ENCODE measurements at regions not wholly inside any gene's neighbourhood (a gene's known extent, or its start where the extent isn't known, plus 50 kb on each side); places are given as distances from the start of the nearest gene placed in this dataset.

DNA sequence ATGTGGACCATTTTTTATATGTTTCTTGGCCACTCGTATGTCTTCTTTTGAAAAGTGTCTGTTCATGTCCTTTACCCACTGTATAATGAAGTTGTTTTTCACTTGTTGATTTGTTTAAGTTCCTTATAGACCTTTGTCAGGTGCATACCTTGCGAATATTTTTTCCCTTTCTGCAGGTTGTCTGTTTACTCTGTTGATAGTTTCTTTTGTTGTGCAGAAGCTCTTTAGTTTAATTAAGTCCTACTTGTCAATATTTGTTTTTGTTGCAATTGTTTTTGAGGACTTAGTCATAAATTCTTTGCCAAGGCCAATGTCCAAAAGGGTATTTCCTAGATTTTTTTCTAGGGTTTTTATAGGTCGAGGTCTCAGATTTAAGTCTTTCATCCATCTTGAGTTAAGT, 66.2 kb downstream of the UNC5CL start:
- no peak for TF ChIP-seq MTA1 (CRISPR knock-in tag; IDR thresholded peaks at IDR 0.05; ENCODE audit: borderline replicate concordance)
- TF ChIP-seq, protein P1, sequence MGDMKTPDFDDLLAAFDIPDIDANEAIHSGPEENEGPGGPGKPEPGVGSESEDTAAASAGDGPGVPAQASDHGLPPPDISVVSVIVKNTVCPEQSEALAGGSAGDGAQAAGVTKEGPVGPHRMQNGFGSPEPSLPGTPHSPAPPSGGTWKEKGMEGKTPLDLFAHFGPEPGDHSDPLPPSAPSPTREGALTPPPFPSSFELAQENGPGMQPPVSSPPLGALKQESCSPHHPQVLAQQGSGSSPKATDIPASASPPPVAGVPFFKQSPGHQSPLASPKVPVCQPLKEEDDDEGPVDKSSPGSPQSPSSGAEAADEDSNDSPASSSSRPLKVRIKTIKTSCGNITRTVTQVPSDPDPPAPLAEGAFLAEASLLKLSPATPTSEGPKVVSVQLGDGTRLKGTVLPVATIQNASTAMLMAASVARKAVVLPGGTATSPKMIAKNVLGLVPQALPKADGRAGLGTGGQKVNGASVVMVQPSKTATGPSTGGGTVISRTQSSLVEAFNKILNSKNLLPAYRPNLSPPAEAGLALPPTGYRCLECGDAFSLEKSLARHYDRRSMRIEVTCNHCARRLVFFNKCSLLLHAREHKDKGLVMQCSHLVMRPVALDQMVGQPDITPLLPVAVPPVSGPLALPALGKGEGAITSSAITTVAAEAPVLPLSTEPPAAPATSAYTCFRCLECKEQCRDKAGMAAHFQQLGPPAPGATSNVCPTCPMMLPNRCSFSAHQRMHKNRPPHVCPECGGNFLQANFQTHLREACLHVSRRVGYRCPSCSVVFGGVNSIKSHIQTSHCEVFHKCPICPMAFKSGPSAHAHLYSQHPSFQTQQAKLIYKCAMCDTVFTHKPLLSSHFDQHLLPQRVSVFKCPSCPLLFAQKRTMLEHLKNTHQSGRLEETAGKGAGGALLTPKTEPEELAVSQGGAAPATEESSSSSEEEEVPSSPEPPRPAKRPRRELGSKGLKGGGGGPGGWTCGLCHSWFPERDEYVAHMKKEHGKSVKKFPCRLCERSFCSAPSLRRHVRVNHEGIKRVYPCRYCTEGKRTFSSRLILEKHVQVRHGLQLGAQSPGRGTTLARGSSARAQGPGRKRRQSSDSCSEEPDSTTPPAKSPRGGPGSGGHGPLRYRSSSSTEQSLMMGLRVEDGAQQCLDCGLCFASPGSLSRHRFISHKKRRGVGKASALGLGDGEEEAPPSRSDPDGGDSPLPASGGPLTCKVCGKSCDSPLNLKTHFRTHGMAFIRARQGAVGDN (CRISPR knock-in tag; IDR thresholded peaks at IDR 0.05): no peak
- TF ChIP-seq, protein P2, sequence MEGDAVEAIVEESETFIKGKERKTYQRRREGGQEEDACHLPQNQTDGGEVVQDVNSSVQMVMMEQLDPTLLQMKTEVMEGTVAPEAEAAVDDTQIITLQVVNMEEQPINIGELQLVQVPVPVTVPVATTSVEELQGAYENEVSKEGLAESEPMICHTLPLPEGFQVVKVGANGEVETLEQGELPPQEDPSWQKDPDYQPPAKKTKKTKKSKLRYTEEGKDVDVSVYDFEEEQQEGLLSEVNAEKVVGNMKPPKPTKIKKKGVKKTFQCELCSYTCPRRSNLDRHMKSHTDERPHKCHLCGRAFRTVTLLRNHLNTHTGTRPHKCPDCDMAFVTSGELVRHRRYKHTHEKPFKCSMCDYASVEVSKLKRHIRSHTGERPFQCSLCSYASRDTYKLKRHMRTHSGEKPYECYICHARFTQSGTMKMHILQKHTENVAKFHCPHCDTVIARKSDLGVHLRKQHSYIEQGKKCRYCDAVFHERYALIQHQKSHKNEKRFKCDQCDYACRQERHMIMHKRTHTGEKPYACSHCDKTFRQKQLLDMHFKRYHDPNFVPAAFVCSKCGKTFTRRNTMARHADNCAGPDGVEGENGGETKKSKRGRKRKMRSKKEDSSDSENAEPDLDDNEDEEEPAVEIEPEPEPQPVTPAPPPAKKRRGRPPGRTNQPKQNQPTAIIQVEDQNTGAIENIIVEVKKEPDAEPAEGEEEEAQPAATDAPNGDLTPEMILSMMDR (CRISPR knock-in tag; IDR thresholded peaks at IDR 0.05): no peak
- no peak for TF ChIP-seq IKZF1 (IDR thresholded peaks at IDR 0.05)
- TF ChIP-seq TCF12 (IDR thresholded peaks at IDR 0.05): no peak
- TF ChIP-seq TCF12 (CRISPR knock-in tag; IDR thresholded peaks at IDR 0.05): no peak
- TF ChIP-seq, protein P3, sequence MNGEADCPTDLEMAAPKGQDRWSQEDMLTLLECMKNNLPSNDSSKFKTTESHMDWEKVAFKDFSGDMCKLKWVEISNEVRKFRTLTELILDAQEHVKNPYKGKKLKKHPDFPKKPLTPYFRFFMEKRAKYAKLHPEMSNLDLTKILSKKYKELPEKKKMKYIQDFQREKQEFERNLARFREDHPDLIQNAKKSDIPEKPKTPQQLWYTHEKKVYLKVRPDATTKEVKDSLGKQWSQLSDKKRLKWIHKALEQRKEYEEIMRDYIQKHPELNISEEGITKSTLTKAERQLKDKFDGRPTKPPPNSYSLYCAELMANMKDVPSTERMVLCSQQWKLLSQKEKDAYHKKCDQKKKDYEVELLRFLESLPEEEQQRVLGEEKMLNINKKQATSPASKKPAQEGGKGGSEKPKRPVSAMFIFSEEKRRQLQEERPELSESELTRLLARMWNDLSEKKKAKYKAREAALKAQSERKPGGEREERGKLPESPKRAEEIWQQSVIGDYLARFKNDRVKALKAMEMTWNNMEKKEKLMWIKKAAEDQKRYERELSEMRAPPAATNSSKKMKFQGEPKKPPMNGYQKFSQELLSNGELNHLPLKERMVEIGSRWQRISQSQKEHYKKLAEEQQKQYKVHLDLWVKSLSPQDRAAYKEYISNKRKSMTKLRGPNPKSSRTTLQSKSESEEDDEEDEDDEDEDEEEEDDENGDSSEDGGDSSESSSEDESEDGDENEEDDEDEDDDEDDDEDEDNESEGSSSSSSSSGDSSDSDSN (CRISPR knock-in tag; IDR thresholded peaks at IDR 0.05): no peak
